Osteocyte (in vitro differentiated cells): ENCODE measurements at regions not wholly inside any gene's neighbourhood (a gene's known extent, or its start where the extent isn't known, plus 50 kb on each side); places are given as distances from the start of the nearest gene placed in this dataset.

Experiments
- DNase-seq: peaks from one replicate; pipeline ENCODE4 v3.0.0; 2021; ENCODE audit warnings: mixed read lengths; ENCODE audit not compliant: unreplicated experiment; ENCODE audit errors: extremely low spot score
- H3K27ac Mint-ChIP-seq: one replicate; pipeline ENCODE4 v1.8.0; 2021; ENCODE audit warnings: mild to moderate bottlenecking, mixed read lengths; ENCODE audit not compliant: unreplicated experiment
- H3K27me3 Mint-ChIP-seq: one replicate; pipeline ENCODE4 v1.8.0; 2021; ENCODE audit warnings: mixed read lengths; ENCODE audit not compliant: unreplicated experiment
- H3K36me3 Mint-ChIP-seq: one replicate; pipeline ENCODE4 v1.8.0; 2021; ENCODE audit warnings: mixed read lengths; ENCODE audit not compliant: unreplicated experiment
- H3K4me1 Mint-ChIP-seq: one replicate; pipeline ENCODE4 v1.8.0; 2021; ENCODE audit warnings: mixed read lengths; ENCODE audit not compliant: unreplicated experiment
- H3K4me3 Mint-ChIP-seq: one replicate; pipeline ENCODE4 v1.8.0; 2021; ENCODE audit warnings: mild to moderate bottlenecking, moderate library complexity, mixed read lengths; ENCODE audit not compliant: unreplicated experiment
- H3K9me3 Mint-ChIP-seq: one replicate; pipeline ENCODE4 v1.8.0; 2021; ENCODE audit warnings: mixed read lengths; ENCODE audit not compliant: unreplicated experiment
- CTCF ChIP-seq: fragments of 200-600 bp; sonication (generic); IDR thresholded peaks from 2 replicates; pipeline ENCODE4 v1.5.0; 2021; ENCODE audit warnings: antibody characterized with exemption, mild to moderate bottlenecking, moderate library complexity

GRCh38 chr7:378551-379455, 88.8 kb downstream of the FOXL3 start:
- no peak overlapping the region for H3K4me3 Mint-ChIP-seq
- H3K27me3 Mint-ChIP-seq = peaks cover 27% of the 10 kb centered on the region
- H3K27ac Mint-ChIP-seq = no peak overlapping the region
- TF ChIP-seq CTCF = no peak
- peaks cover 2% of the 10 kb centered on the region for H3K36me3 Mint-ChIP-seq
- H3K4me1 Mint-ChIP-seq = peaks cover 2% of the 10 kb centered on the region
- H3K9me3 Mint-ChIP-seq = peaks cover 8% of the 10 kb centered on the region
- DNase-seq = no peak

GRCh38 chr7:379456-380138, 89.6 kb downstream of the FOXL3 start:
- peaks cover 16% of the 10 kb centered on the region for H3K9me3 Mint-ChIP-seq
- DNase-seq = no peak
- H3K36me3 Mint-ChIP-seq = peaks cover 2% of the 10 kb centered on the region
- H3K27me3 Mint-ChIP-seq = peaks cover 35% of the 10 kb centered on the region
- H3K4me3 Mint-ChIP-seq = no peak overlapping the region
- TF ChIP-seq CTCF = no peak
- no peak overlapping the region for H3K27ac Mint-ChIP-seq
- H3K4me1 Mint-ChIP-seq = peaks cover 2% of the 10 kb centered on the region

GRCh38 chr7:380139-380485, 90.1 kb downstream of the FOXL3 start:
- H3K36me3 Mint-ChIP-seq = peaks cover 2% of the 10 kb centered on the region
- no peak for DNase-seq
- H3K27me3 Mint-ChIP-seq = peaks cover 37% of the 10 kb centered on the region
- TF ChIP-seq CTCF = no peak
- H3K4me3 Mint-ChIP-seq = no peak overlapping the region
- H3K27ac Mint-ChIP-seq = no peak overlapping the region
- peaks cover 16% of the 10 kb centered on the region for H3K9me3 Mint-ChIP-seq
- H3K4me1 Mint-ChIP-seq = peaks cover 2% of the 10 kb centered on the region

- no peak overlapping the region for H3K4me3 Mint-ChIP-seq
- peaks cover 44% of the 10 kb centered on the region for H3K27me3 Mint-ChIP-seq
- H3K9me3 Mint-ChIP-seq = peaks cover 16% of the 10 kb centered on the region
- H3K4me1 Mint-ChIP-seq = peaks cover 2% of the 10 kb centered on the region
- no peak for DNase-seq
- H3K36me3 Mint-ChIP-seq = peaks cover 2% of the 10 kb centered on the region
- TF ChIP-seq CTCF = no peak
- no peak overlapping the region for H3K27ac Mint-ChIP-seq
These were observed 90.8 kb downstream of the FOXL3 start for GRCh38 chr7:380711-381210.
